CD14-positive monocyte (primary cell): ENCODE measurements at regions not wholly inside any gene's neighbourhood (a gene's known extent, or its start where the extent isn't known, plus 50 kb on each side); places are given as distances from the start of the nearest gene placed in this dataset.

Source experiments
- DNase-seq, 3 donors: peaks; one replicate each; pipeline ENCODE4 v3.0.0-alpha.2; 2011 to 2022
- H2AFZ ChIP-seq: 2 replicates; pipeline ENCODE4 v1.6.0; 2012; ENCODE audit warnings: mild to moderate bottlenecking, low read depth, low read length, inconsistent platforms; ENCODE audit not compliant: insufficient read depth, poor library complexity, severe bottlenecking
- H3K27ac ChIP-seq, 2 donors: 1 replicate in 1 of 2; 2 replicates in 1 of 2; pipeline ENCODE4 v1.5.1; 2012 to 2013; ENCODE audit warnings: low read length in 2 of 2, control low read depth in 1 of 2, inconsistent platforms in 1 of 2, low read depth in 1 of 2, mild to moderate bottlenecking in 1 of 2
- H3K27me3 ChIP-seq, 2 donors: one replicate each; pipeline versions ENCODE4 v1.6.0 to v1.6.1; 2011 to 2013; ENCODE audit warnings: low read length in 2 of 2; ENCODE audit not compliant: control insufficient read depth in 2 of 2, insufficient read depth in 2 of 2
- H3K36me3 ChIP-seq, 2 donors: replicated peaks in 1 of 2; 1 replicate in 1 of 2; 2 replicates in 1 of 2; pipeline versions ENCODE4 v1.5.1 to v1.6.1; 2012 to 2013; ENCODE audit warnings: low read length in 2 of 2, control low read depth in 1 of 2, inconsistent platforms in 1 of 2, mild to moderate bottlenecking in 1 of 2; ENCODE audit not compliant: insufficient read depth in 2 of 2, control insufficient read depth in 1 of 2
- H3K4me1 ChIP-seq, 2 donors: 1 replicate in 1 of 2; 2 replicates in 1 of 2; pipeline versions ENCODE4 v1.5.1 to v1.6.1; 2012 to 2013; ENCODE audit warnings: low read length in 2 of 2, control low read depth in 1 of 2, inconsistent platforms in 1 of 2, mild to moderate bottlenecking in 1 of 2, moderate library complexity in 1 of 2; ENCODE audit not compliant: insufficient read depth in 2 of 2, control insufficient read depth in 1 of 2
- H3K4me2 ChIP-seq: replicated peaks from 2 replicates; pipeline ENCODE3; 2012; ENCODE audit warnings: low read length, moderate library complexity, mild to moderate bottlenecking; ENCODE audit not compliant: poor library complexity, severe bottlenecking; ENCODE audit errors: extremely low read depth
- H3K4me3 ChIP-seq, 3 experiments: fragments of 200-600 bp in 1 of 3; sonication (generic) in 1 of 3; replicated peaks in 1 of 3; 1 replicate in 2 of 3; 2 replicates in 1 of 3; pipeline ENCODE4 v1.5.1; 2011 to 2013; ENCODE audit warnings: low read length in 3 of 3, mild to moderate bottlenecking in 3 of 3, control low read depth in 2 of 3, low read depth in 2 of 3, inconsistent platforms in 1 of 3, moderate library complexity in 1 of 3
- H3K79me2 ChIP-seq: 2 replicates; pipeline ENCODE4 v1.6.0; 2012; ENCODE audit warnings: mild to moderate bottlenecking, control low read depth, inconsistent platforms, low read length, moderate library complexity; ENCODE audit not compliant: insufficient read depth
- H3K9ac ChIP-seq: 2 replicates; pipeline ENCODE4 v1.6.0; 2017; ENCODE audit warnings: low read length, mild to moderate bottlenecking; ENCODE audit not compliant: insufficient read depth, poor library complexity, severe bottlenecking
- H3K9me3 ChIP-seq, 2 donors: replicated peaks in 1 of 2; 1 replicate in 1 of 2; 2 replicates in 1 of 2; pipeline versions ENCODE4 v1.5.1 to v1.6.1; 2012 to 2013; ENCODE audit warnings: low read length in 2 of 2, control low read depth in 1 of 2; ENCODE audit not compliant: control insufficient read depth in 1 of 2, insufficient read depth in 1 of 2
- H4K20me1 ChIP-seq: 2 replicates; pipeline ENCODE4 v1.6.0; 2012; ENCODE audit warnings: mild to moderate bottlenecking, low read length, control low read depth, moderate library complexity; ENCODE audit not compliant: insufficient read depth
- H3K27ac Mint-ChIP-seq, 7 donors: one replicate each; pipeline ENCODE4 v1.8.0; 2020; ENCODE audit warnings: mild to moderate bottlenecking in 7 of 7, mixed read lengths in 7 of 7, moderate library complexity in 6 of 7, inconsistent platforms in 2 of 7
- H3K27me3 Mint-ChIP-seq, 3 donors: one replicate each; pipeline ENCODE4 v1.8.0; 2021 to 2022; ENCODE audit warnings: low read depth in 3 of 3, mild to moderate bottlenecking in 3 of 3, mixed read lengths in 3 of 3, moderate library complexity in 3 of 3, inconsistent platforms in 1 of 3
- H3K36me3 Mint-ChIP-seq, 2 donors: one replicate each; pipeline ENCODE4 v1.8.0; 2020; ENCODE audit warnings: mixed read lengths in 2 of 2, inconsistent platforms in 1 of 2, mild to moderate bottlenecking in 1 of 2
- H3K4me1 Mint-ChIP-seq: one replicate; pipeline ENCODE4 v1.8.0; 2020; ENCODE audit warnings: mild to moderate bottlenecking, mixed read lengths
- H3K4me3 Mint-ChIP-seq, 2 donors: one replicate each; pipeline ENCODE4 v1.8.0; 2020; ENCODE audit warnings: mild to moderate bottlenecking in 2 of 2, mixed read lengths in 2 of 2, moderate library complexity in 1 of 2
- H3K9me3 Mint-ChIP-seq, 7 donors: one replicate each; pipeline ENCODE4 v1.8.0; 2020 to 2022; ENCODE audit warnings: mixed read lengths in 7 of 7, mild to moderate bottlenecking in 6 of 7, moderate library complexity in 6 of 7, inconsistent platforms in 2 of 7
- WGBS: methylation state at CpG from one replicate; pipeline ENCODE4 v1.1.5; 2013; ENCODE audit warnings: missing lambda C conversion rate; ENCODE audit not compliant: insufficient coverage; 5-methylcytosine and 5-hydroxymethylcytosine counted together
- intact Hi-C, 2 donors: fragments of 100-400 bp; cut with micrococcal nuclease; formaldehyde crosslinking; loops; one replicate each; pipeline versions ENCODE4 v1.15.0 to v1.15.1; 2023
- TF ChIP-seq, protein P1 (sequence below): fragments of 200-600 bp; IDR thresholded peaks from one replicate; pipeline ENCODE4 v1.8.0; 2022; ENCODE audit warnings: antibody characterized with exemption, mild to moderate bottlenecking

DNA sequence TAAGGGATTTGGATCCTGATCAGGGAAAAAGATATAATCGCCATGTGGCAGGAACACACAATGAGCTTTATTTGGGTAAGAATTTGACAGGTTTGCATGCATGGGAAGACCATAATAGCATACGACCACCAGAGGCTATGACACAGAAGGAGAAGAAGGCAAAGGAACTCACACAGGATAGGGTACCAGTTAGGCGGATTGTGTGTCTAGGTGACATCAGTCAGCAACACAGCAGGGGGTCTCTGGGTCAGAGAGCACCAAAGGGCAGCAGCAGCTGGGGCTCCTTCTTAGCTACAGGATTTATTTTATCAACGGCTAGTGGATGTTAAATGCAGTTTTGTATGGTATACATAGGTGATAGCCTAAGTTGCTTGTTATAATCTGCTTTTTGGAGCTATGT is 551.3 kb downstream of the KCNT2 start:
- intact Hi-C loops: no loop called here
- WGBS: 94% methylated on average over 4 of the region's 4 CpGs

DNA sequence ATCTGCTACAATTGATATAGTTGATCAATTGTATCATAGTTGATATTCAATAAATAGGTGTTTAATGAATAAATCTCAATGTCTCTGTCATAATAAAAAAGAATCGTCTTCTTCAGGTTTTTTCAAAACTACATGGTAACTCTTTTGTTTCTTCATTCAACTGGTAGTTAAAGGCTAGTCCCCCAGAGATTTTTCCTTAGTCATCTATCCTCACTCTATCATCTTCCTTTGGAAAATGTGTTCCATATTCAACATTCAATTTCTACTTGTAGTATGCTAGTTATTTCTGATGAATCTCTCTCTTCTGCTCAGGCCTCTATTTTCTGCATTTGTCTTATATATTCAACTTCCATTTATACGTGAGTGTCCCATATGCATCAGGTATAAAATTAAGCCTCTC is 558.8 kb downstream of the KCNT2 start:
- intact Hi-C loops: no loop called here
- Histone ChIP-seq H4K20me1 (no peaks in the 10 kb centered on the region), H3K36me3 (no peaks in the 10 kb centered on the region), H3K4me3 (no peak overlapping the region), H2AFZ (no peak overlapping the region), H3K4me2 (no peak overlapping the region), H3K79me2 (no peaks in the 10 kb centered on the region), H3K27me3 (no peaks in the 10 kb centered on the region), H3K27ac (no peak overlapping the region), H3K9me3 (no peaks in the 10 kb centered on the region), H3K4me1 (no peaks in the 10 kb centered on the region), H3K9ac (no peak overlapping the region)
- Mint-ChIP-seq H3K27me3 (no peaks in the 10 kb centered on the region), H3K27ac (no peak overlapping the region), H3K4me1 (no peaks in the 10 kb centered on the region), H3K9me3 (peaks cover 0 to 3% (median 0%) of the 10 kb centered on the region in 7 donors), H3K36me3 (no peaks in the 10 kb centered on the region), H3K4me3 (no peak overlapping the region)
- WGBS: no CpG with 5 or more reads among the region's 2 CpGs
- TF ChIP-seq, protein P1, sequence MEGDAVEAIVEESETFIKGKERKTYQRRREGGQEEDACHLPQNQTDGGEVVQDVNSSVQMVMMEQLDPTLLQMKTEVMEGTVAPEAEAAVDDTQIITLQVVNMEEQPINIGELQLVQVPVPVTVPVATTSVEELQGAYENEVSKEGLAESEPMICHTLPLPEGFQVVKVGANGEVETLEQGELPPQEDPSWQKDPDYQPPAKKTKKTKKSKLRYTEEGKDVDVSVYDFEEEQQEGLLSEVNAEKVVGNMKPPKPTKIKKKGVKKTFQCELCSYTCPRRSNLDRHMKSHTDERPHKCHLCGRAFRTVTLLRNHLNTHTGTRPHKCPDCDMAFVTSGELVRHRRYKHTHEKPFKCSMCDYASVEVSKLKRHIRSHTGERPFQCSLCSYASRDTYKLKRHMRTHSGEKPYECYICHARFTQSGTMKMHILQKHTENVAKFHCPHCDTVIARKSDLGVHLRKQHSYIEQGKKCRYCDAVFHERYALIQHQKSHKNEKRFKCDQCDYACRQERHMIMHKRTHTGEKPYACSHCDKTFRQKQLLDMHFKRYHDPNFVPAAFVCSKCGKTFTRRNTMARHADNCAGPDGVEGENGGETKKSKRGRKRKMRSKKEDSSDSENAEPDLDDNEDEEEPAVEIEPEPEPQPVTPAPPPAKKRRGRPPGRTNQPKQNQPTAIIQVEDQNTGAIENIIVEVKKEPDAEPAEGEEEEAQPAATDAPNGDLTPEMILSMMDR: no peak
- no peak for DNase-seq

More for the DNA sequence above, 551.3 kb downstream of the KCNT2 start:
- Histone ChIP-seq H3K4me1 (no peaks in the 10 kb centered on the region), H3K27ac (no peak overlapping the region), H3K9ac (no peak overlapping the region), H3K36me3 (no peaks in the 10 kb centered on the region), H3K4me3 (no peak overlapping the region), H3K27me3 (no peaks in the 10 kb centered on the region), H3K79me2 (no peaks in the 10 kb centered on the region), H4K20me1 (no peaks in the 10 kb centered on the region), H3K9me3 (no peaks in the 10 kb centered on the region), H2AFZ (no peak overlapping the region), H3K4me2 (no peak overlapping the region)
- Mint-ChIP-seq H3K4me3 (no peak overlapping the region), H3K27me3 (no peaks in the 10 kb centered on the region), H3K9me3 (peaks cover 0 to 5% (median 0%) of the 10 kb centered on the region in 7 donors), H3K27ac (no peak overlapping the region), H3K36me3 (no peaks in the 10 kb centered on the region), H3K4me1 (no peaks in the 10 kb centered on the region)
- DNase-seq: no peak
- TF ChIP-seq, protein P1: no peak
